ENCODE measurements at regions not wholly inside any gene's neighbourhood (a gene's known extent, or its start where the extent isn't known, plus 50 kb on each side); places are given as distances from the start of the nearest gene placed in this dataset.

DNA sequence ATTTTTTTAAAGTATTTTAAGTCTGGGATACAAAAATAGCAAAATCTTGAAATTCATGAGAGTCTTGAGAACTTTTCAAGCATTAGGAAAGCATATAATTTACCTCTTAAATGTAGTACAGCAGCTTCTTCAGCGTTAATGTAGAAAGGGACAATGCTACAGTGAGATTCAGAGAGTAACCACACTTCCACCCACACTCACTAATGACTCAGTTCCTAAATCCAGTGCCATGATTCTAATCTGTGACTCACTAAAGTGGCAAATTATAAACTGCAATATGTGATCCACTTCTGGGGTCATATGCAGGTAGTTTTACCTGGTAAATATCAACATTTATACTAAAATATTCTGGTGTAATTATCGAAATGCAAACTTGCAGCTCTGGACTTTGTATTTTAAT lies 434.5 kb upstream of the TUSC1 start:
- no peaks in the 10 kb centered on the region for H3K4me1 Mint-ChIP-seq
- ATAC-seq (no peak), DNase-seq (no peak)
- H3K27ac Mint-ChIP-seq = no peak overlapping the region
- H3K4me3 Mint-ChIP-seq = no peak overlapping the region
- no peaks in the 10 kb centered on the region for H3K36me3 Mint-ChIP-seq (ENCODE audit: low read depth)
- peaks cover 3% of the 10 kb centered on the region for H3K9me3 Mint-ChIP-seq
- H3K27me3 Mint-ChIP-seq = no peaks in the 10 kb centered on the region

DNA sequence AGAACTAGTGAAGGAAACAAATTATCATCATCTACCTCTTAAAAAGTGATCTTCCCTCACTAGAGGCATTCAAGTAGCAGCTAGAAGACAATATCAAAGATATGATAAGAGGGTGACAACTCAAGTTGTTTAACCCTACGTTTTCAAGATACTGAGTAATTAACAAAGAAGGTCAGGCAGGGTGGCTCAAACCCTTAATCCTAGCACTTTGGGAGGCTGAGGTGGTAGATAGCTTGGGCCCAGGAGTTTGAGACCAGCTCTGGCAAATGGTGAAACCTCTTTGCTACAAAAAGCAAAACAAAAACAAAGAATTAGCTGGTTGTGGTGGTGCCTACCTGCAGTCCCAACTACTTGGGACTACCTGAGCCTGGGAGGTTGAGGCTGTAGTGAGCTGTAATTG lies 408.2 kb upstream of the TUSC1 start:
- DNase-seq (no peak), ATAC-seq (no peak)
- Mint-ChIP-seq H3K36me3 (ENCODE audit: low read depth) (no peaks in the 10 kb centered on the region), H3K27me3 (no peaks in the 10 kb centered on the region), H3K9me3 (peaks cover 15% of the 10 kb centered on the region), H3K27ac (no peak overlapping the region), H3K4me3 (no peak overlapping the region), H3K4me1 (no peaks in the 10 kb centered on the region)

DNA sequence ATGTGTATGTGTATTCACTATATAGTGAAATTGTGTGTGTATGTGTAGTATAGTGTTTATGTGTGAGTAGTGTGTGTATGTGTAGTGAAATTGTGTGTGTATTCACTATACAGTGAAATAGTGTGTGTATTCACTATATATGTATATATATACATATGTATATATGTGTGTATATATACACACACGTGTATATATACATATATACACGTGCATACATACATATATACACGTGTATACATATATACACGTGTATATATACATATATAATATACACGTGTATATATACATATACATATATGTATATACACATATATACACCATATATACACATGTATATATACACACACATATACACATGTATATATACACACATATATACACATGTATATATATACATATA lies 403.6 kb upstream of the TUSC1 start:
- H3K4me1 Mint-ChIP-seq = no peaks in the 10 kb centered on the region
- peaks cover 20% of the 10 kb centered on the region for H3K9me3 Mint-ChIP-seq
- H3K4me3 Mint-ChIP-seq = no peak overlapping the region
- no peaks in the 10 kb centered on the region for H3K36me3 Mint-ChIP-seq (ENCODE audit: low read depth)
- H3K27ac Mint-ChIP-seq = no peak overlapping the region
- DNase-seq = no peak
- ATAC-seq = no peak
- no peaks in the 10 kb centered on the region for H3K27me3 Mint-ChIP-seq

DNA sequence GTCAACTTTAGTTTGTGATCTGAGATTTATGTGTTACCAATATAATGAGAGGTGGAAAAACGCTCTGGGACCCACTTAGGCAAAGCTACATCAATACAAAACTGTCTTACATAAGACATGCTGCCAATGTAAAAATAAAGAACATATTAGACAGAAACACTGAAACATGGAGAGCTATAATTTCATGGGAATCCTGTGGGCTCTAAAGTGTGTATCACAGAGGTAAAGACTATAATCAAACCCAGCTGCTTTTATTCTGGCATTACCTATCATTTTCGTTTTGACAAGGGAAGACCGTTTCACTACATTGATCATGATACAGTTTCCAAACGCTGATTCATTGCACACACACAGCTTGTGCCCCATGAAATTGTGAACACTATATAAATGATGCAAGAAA lies 400.5 kb upstream of the TUSC1 start:
- DNase-seq = no peak
- Mint-ChIP-seq H3K4me1 (no peaks in the 10 kb centered on the region), H3K36me3 (ENCODE audit: low read depth) (no peaks in the 10 kb centered on the region), H3K4me3 (no peak overlapping the region), H3K27ac (no peak overlapping the region), H3K27me3 (no peaks in the 10 kb centered on the region), H3K9me3 (peaks cover 38% of the 10 kb centered on the region)
- ATAC-seq = no peak

DNA sequence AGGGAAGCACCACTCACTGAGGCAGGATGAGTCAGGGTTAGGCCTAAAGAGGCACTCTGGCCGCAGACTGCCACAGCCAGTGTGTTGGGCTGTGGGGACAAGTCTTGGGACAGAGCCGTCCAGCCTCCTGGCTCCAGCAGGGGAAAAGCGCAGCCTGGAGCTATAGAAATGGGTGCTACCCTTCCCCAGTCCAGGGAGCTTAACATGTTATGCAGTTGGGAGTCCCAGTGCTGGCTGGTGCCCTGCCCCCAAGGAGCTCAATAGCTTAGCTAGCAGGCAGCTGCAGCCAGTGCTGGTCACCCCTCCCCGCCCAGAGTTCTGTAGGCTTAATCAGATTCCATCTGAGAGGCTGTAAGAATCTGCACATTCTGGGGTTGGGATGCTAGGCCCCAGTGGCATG lies 399.6 kb upstream of the TUSC1 start:
- Mint-ChIP-seq H3K4me1 (no peaks in the 10 kb centered on the region), H3K36me3 (ENCODE audit: low read depth) (no peaks in the 10 kb centered on the region), H3K27ac (no peak overlapping the region), H3K9me3 (peaks cover 42% of the 10 kb centered on the region), H3K4me3 (no peak overlapping the region), H3K27me3 (no peaks in the 10 kb centered on the region)
- DNase-seq = no peak
- no peak for ATAC-seq

DNA sequence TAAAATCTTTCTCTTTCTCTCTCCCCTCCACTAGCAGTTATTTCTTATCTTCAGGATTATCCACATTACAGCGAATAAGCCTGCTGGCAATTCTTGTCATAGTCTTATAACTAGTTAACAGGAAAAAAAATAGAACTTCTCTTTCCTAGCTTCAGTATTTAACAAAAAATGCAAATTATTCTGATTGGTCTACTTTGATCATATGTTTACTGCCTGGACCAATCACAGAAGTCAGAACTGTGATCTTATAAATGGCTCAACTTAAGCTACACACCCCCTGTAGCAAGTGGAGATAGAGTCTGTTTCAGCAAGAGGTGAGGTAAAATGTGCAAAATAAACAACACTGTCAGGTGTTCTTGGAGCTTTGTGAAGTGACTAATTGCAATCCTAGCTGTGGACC lies 389.4 kb upstream of the TUSC1 start:
- H3K36me3 Mint-ChIP-seq (ENCODE audit: low read depth) = no peaks in the 10 kb centered on the region
- no peaks in the 10 kb centered on the region for H3K27me3 Mint-ChIP-seq
- DNase-seq (no peak), ATAC-seq (no peak)
- H3K4me3 Mint-ChIP-seq = no peak overlapping the region
- no peak overlapping the region for H3K27ac Mint-ChIP-seq
- H3K4me1 Mint-ChIP-seq = no peaks in the 10 kb centered on the region
- peaks cover 10% of the 10 kb centered on the region for H3K9me3 Mint-ChIP-seq

DNA sequence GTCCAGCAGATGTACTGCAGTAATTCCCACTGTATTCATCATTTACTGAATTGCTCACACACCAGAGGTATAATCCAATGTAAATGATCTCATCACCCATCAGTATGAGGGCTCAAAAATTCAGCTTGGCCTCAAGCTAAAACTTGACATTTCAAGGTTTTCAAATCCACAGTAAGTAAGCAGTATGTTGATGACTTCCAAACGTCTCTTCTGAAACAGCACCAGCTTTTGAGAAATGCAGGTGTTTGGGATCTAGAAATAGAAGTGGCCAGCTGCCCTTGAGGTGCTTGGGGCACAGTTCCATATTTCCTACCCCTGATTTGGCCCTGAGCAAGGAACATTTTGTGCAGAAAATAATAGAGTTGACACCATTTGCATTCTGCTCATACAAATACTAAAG lies 388.0 kb upstream of the TUSC1 start:
- no peak overlapping the region for H3K4me3 Mint-ChIP-seq
- peaks cover 10% of the 10 kb centered on the region for H3K9me3 Mint-ChIP-seq
- H3K27ac Mint-ChIP-seq = no peak overlapping the region
- H3K36me3 Mint-ChIP-seq (ENCODE audit: low read depth) = no peaks in the 10 kb centered on the region
- DNase-seq = no peak
- H3K27me3 Mint-ChIP-seq = no peaks in the 10 kb centered on the region
- no peak for ATAC-seq
- H3K4me1 Mint-ChIP-seq = no peaks in the 10 kb centered on the region

DNA sequence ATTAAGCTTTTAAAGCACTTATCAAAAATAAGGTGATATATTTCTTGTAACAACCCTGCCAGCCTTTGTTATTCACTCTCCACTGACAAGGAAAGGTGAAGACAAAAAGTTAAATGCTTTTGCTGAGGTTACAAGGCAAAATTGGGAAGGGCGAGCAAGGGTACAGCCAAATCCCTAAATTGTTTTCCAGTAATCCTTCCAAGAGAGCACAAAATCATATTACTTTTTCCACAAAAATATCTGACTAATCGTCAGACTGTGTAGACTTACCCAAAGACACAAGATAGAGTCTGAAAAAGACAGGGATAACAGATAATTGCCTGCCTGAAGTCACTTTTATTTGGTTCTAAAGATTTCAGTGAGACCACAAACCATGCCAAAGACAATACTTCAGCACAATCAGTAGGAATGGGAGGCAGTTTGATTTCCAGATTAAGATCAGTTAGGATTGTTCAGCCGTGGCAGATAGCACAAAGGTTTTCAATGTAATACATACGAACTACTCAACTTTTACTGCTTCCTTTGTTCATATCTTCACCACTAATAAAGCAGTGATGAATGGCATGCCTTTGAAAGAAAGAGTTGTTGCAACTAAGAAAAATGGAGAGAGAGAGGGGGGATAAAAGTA lies 383.8 kb upstream of the TUSC1 start:
- Mint-ChIP-seq H3K4me1 (no peaks in the 10 kb centered on the region), H3K27me3 (no peaks in the 10 kb centered on the region), H3K36me3 (ENCODE audit: low read depth) (no peaks in the 10 kb centered on the region), H3K27ac (no peak overlapping the region), H3K9me3 (peaks cover 12% of the 10 kb centered on the region), H3K4me3 (no peak overlapping the region)
- ATAC-seq (no peak), DNase-seq (no peak)

DNA sequence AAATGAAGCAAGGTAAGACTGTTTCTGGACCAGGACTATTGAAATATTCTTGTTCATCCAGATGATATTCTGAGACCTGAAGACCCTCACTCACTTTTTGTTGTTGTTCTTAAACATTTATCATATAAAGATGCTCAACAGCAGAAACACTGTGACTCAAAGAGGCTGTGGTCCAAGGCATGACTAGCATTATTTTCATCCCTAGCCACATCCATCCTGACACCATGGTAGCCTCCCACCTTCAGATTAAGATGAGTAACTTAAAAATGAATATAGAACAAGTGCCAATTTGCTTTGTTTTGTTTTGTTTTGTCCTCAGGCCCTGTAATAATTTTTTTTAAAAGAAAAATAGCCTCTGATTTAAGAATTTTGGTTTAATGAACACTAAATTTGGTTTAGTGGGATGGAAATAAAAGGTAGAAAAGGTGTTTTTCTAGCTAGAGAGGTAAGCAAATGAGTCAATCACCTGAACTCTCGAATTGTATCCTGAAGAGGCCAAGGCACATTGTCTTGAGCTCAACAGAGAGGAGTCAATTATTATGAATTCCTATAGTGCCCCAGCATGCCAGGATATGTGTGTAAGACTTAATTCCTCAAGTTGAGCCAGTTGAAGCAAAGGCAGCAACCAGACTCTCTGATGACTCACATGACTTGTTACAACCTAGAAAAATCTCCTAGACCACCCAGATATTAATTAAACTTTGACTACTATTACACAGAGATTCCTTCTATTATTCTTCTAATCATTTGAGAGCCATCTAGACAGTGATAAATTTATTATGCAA lies 380.1 kb upstream of the TUSC1 start:
- no peaks in the 10 kb centered on the region for H3K4me1 Mint-ChIP-seq
- no peak for ATAC-seq

DNA sequence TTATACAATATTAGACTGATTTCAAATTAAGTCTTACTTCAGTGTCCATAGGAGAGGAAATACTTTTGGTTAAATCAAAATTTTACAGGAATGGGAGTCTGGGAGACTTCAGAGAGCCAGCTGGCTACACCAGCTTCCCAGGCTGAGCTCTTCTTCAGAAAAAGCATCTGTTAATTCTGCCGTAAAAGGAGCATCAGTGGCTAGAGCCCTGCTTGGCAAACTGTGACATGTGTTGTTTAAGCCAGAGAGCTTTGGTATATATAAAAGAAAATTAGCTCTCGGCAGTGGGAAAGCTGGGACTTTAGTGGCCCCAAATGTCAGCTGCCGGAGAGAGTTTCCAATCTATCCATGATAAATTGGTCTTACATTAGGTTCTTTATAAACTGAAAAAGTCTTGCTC lies 378.8 kb upstream of the TUSC1 start:
- DNase-seq (no peak), ATAC-seq (no peak)
- H3K27ac Mint-ChIP-seq = no peak overlapping the region
- no peak overlapping the region for H3K4me3 Mint-ChIP-seq
- peaks cover 17% of the 10 kb centered on the region for H3K9me3 Mint-ChIP-seq
- H3K36me3 Mint-ChIP-seq (ENCODE audit: low read depth) = no peaks in the 10 kb centered on the region
- no peaks in the 10 kb centered on the region for H3K27me3 Mint-ChIP-seq
- no peaks in the 10 kb centered on the region for H3K4me1 Mint-ChIP-seq

More for the DNA sequence above, 380.1 kb upstream of the TUSC1 start:
- H3K4me3 Mint-ChIP-seq = no peak overlapping the region
- no peaks in the 10 kb centered on the region for H3K27me3 Mint-ChIP-seq
- peaks cover 10% of the 10 kb centered on the region for H3K9me3 Mint-ChIP-seq
- DNase-seq = no peak
- H3K27ac Mint-ChIP-seq = no peak overlapping the region
- H3K36me3 Mint-ChIP-seq (ENCODE audit: low read depth) = no peaks in the 10 kb centered on the region

DNA sequence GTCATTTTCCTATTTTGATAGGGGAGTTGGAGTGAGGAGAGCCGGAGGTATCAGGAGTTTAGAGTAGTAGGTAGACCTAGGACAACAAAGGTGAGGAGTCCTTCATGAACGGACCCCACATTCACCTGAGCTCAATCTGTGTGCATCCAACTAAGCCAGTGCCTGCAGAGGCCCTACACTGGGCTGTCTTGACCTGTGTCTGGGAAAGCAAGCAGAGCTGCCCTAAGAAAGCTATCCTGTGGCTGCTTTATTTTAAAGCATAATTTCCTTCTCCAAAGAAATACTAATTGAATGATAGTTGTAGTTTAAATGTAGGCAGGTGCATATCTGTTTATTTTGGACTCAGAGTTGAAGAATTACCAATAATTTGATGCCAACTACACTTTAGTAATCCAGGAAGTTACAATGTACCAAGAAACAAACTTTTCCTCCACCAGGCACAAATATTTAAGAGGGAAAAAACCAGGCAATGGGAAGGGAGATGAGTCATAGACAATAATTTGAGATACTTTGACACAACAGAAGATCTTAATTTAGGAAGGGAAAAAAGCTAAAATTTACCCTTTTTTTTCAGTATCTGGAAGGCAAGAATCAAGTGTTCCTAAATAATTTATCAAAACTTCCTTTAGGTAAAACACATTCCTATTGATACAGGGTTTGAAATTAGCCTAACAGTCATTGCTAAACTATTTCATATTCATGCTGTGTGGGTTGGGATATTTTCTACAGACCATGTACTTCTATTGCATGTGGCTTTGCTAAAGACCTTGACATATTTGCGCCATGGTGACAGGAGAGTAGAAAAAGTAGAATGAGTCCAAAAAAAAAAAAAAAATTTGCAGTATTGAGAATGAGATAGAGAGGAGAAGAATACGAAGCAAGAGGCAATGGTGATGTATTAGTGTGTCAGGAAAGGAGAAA lies 376.6 kb upstream of the TUSC1 start:
- Mint-ChIP-seq H3K27me3 (no peaks in the 10 kb centered on the region), H3K9me3 (peaks cover 24% of the 10 kb centered on the region), H3K4me3 (no peak overlapping the region), H3K27ac (no peak overlapping the region), H3K4me1 (no peaks in the 10 kb centered on the region), H3K36me3 (ENCODE audit: low read depth) (no peaks in the 10 kb centered on the region)
- ATAC-seq (no peak), DNase-seq (no peak)

DNA sequence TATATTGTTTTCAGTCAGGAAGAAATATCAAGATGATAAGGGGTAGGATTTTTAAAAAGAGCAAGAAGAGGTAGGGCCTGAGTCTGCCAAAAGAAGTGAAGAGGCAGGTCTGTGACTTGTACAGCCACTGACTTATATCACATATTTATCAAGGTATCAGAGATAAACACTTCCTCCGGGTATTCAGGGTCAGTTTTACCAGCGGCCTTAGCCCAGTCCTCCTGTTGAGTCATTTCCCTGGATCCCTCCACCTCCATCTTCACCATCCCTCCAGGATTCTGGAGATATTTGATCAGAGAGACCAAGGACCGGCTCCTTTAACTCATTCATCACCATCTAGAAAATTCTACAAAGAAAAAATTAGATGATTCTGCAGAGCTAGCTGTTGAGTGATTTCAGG lies 375.7 kb upstream of the TUSC1 start:
- no peaks in the 10 kb centered on the region for H3K36me3 Mint-ChIP-seq (ENCODE audit: low read depth)
- no peak for ATAC-seq

DNA sequence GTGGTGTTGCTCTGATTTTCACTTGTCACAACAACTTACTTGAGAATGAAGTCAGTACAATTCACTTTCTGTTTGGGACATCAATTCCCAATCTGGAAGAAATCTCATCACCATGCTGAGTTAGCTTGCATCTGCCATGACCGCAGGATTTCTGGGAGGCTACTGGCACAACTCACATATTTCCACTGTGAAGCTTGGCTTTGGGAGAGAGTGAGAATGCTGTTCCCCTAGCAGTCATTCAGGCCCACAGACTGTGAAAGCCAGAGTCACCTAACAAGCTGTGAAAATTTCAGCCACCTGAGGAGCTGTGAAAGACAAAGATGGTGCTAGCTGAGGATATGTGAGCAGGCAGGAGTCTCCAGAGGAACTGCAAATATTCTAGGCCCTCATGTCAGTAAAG lies 365.2 kb upstream of the TUSC1 start:
- Mint-ChIP-seq H3K9me3 (peaks cover 20% of the 10 kb centered on the region), H3K27me3 (no peaks in the 10 kb centered on the region), H3K4me3 (no peak overlapping the region), H3K4me1 (no peaks in the 10 kb centered on the region), H3K36me3 (ENCODE audit: low read depth) (no peaks in the 10 kb centered on the region), H3K27ac (no peak overlapping the region)
- DNase-seq = no peak
- ATAC-seq = no peak

More for the DNA sequence above, 375.7 kb upstream of the TUSC1 start:
- DNase-seq = no peak
- Mint-ChIP-seq H3K4me1 (no peaks in the 10 kb centered on the region), H3K4me3 (no peak overlapping the region), H3K27ac (no peak overlapping the region), H3K27me3 (no peaks in the 10 kb centered on the region), H3K9me3 (peaks cover 23% of the 10 kb centered on the region)

DNA sequence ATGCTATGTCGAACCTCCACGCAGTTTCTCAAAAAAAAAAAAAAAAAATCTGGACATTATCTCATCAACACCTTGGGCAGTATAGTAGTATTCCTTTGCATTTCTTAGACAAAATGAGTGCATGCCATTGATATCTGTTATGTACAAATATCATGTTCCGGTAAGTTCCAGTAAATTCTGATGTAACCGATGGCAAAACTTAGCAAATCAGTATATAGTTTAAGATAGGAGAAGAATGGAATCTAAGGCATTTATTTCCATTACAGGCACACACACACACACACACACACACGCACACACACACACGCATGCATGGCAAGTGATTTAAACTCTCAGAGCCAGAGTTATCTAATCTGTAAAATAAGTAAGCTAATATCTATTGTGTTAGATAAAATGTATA lies 356.5 kb upstream of the TUSC1 start:
- Mint-ChIP-seq H3K9me3 (peaks cover 9% of the 10 kb centered on the region), H3K36me3 (ENCODE audit: low read depth) (no peaks in the 10 kb centered on the region), H3K27me3 (no peaks in the 10 kb centered on the region), H3K4me3 (no peak overlapping the region), H3K27ac (no peak overlapping the region), H3K4me1 (no peaks in the 10 kb centered on the region)
- DNase-seq = no peak
- ATAC-seq = no peak

DNA sequence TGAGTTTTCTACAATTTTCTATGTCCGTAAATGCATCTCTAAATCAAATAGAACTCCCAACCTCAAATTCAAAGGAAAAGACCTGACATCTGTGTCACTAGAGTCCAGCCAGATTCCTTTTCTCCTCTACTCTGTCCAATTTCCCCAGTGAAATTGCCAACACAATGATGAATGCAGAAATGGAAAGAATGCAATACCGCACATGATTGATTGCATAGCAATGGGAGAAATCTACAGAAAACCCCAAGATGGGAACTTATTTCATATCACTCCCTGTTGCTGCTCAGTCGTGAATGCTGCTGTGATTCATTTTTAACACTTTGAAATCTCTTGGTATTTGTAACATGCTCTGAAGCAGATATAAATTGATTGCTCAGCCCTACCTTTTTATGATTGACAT lies 355.1 kb upstream of the TUSC1 start:
- ATAC-seq = no peak
- DNase-seq = no peak
- Mint-ChIP-seq H3K36me3 (ENCODE audit: low read depth) (no peaks in the 10 kb centered on the region), H3K4me1 (no peaks in the 10 kb centered on the region), H3K9me3 (peaks cover 4% of the 10 kb centered on the region), H3K27me3 (no peaks in the 10 kb centered on the region), H3K4me3 (no peak overlapping the region), H3K27ac (no peak overlapping the region)
